HepG2 (cell line): ENCODE measurements at regions not wholly inside any gene's neighbourhood (a gene's known extent, or its start where the extent isn't known, plus 50 kb on each side); places are given as distances from the start of the nearest gene placed in this dataset.

Source experiments
- ATAC-seq: fragments of 200-7000 bp; cut with Tn5 transposase; 3 replicates; pipeline ENCODE4 v1.9.1; 2020; ENCODE audit warnings: mild to moderate bottlenecking, moderate library complexity
- BruUV-seq: library from RNA; stranded (reverse); fragments of 400-500 nt; replicated peaks from 2 replicates; lab custom pipeline; 2021; lab: Mats Ljungman, UMichigan
- CTCF ChIA-PET: fragments of 300-600 bp; formaldehyde crosslinking; extraction: SDS; loops from one replicate; lab custom pipeline; 2021; ENCODE audit warnings: low total read pairs, inconsistent platforms, low intra/inter-chr PET ratio; lab: Yijun Ruan, JAX
- POLR2A ChIA-PET: fragments of 350-600 bp; sonication (Branson Sonifier 250); formaldehyde crosslinking; loops from one replicate; lab custom pipeline; 2020; ENCODE audit warnings: antibody characterized with exemption, inconsistent platforms; lab: Yijun Ruan, JAX
- DNase-seq: peaks from one replicate; pipeline ENCODE4 v3.0.0-alpha.2; 2015; ENCODE audit warnings: low spot score
- FAIRE-seq: peaks from 3 replicates; lab custom pipeline; 2011; peaks lifted over from hg19 to GRCh38; lab: Jason Lieb, UNC
- H2AFZ ChIP-seq: one replicate; pipeline ENCODE4 v1.6.1; 2011; ENCODE audit warnings: low read length, inconsistent platforms
- H3K27ac ChIP-seq: fragments of 300-600 bp; 3 replicates; pipeline ENCODE4 v1.8.0; 2011; ENCODE audit warnings: mixed run types, mild to moderate bottlenecking, mixed read lengths, low read length, inconsistent platforms; ENCODE audit not compliant: insufficient read depth; ENCODE audit errors: extremely low read length
- H3K27me3 ChIP-seq, 2 experiments: fragments of 200-600 bp in 1 of 2; 2 replicates in 1 of 2; 3 replicates in 1 of 2; pipeline versions ENCODE4 v1.6.0 to v1.8.0; 2011; ENCODE audit warnings: low read length in 2 of 2, mild to moderate bottlenecking in 2 of 2, moderate library complexity in 2 of 2, inconsistent platforms in 1 of 2; ENCODE audit not compliant: insufficient read depth in 2 of 2, control insufficient read depth in 1 of 2
- H3K36me3 ChIP-seq, 2 experiments: fragments of 200-600 bp in 1 of 2; replicated peaks in 1 of 2; 2 replicates in 1 of 2; 3 replicates in 1 of 2; pipeline versions ENCODE4 v1.5.1 to v1.8.0; 2011; ENCODE audit warnings: low read length in 2 of 2, inconsistent platforms in 1 of 2; ENCODE audit not compliant: insufficient read depth in 2 of 2, control insufficient read depth in 1 of 2
- H3K4me1 ChIP-seq: 2 replicates; pipeline ENCODE4 v1.5.1; 2012; ENCODE audit warnings: low read length, inconsistent platforms; ENCODE audit not compliant: insufficient read depth
- H3K4me2 ChIP-seq: 2 replicates; pipeline ENCODE4 v1.6.0; 2011; ENCODE audit warnings: low read depth, low read length, inconsistent platforms
- H3K4me3 ChIP-seq, 3 experiments: fragments of 200-600 bp in 1 of 3; sonication (generic), shearing (Covaris generic) in 1 of 3; replicated peaks in 1 of 3; 2 replicates each; pipeline ENCODE4 v1.5.1; 2011 to 2016; ENCODE audit warnings: low read length in 3 of 3, inconsistent platforms in 2 of 3, low read depth in 2 of 3, mild to moderate bottlenecking in 2 of 3, control low read depth in 1 of 3, mixed read lengths in 1 of 3; ENCODE audit not compliant: insufficient read depth in 1 of 3
- H3K79me2 ChIP-seq: one replicate; pipeline ENCODE4 v1.6.1; 2011; ENCODE audit warnings: low read length, inconsistent platforms; ENCODE audit not compliant: insufficient read depth
- H3K9ac ChIP-seq: 2 replicates; pipeline ENCODE4 v1.6.0; 2011; ENCODE audit warnings: mild to moderate bottlenecking, low read depth, low read length, inconsistent platforms; ENCODE audit not compliant: insufficient read depth
- H3K9me3 ChIP-seq: 2 replicates; pipeline ENCODE4 v1.5.1; 2012; ENCODE audit warnings: mild to moderate bottlenecking, low read length
- H4K20me1 ChIP-seq: 2 replicates; pipeline ENCODE4 v1.6.0; 2011; ENCODE audit warnings: inconsistent platforms, mild to moderate bottlenecking, low read length, moderate library complexity; ENCODE audit not compliant: insufficient read depth
- BHLHE40 ChIP-seq: IDR thresholded peaks from 2 replicates; pipeline ENCODE4 v1.6.1; 2011; ENCODE audit warnings: low read length, improper control_type of control experiment
- CENPX ChIP-seq: sonication (generic); formaldehyde crosslinking; IDR thresholded peaks from 2 replicates; pipeline ENCODE4 v1.9.0; 2021; ENCODE audit warnings: mild to moderate bottlenecking, missing genetic modification reagents, moderate library complexity
- GZF1 ChIP-seq: sonication (generic); formaldehyde crosslinking; IDR thresholded peaks from 2 replicates; pipeline ENCODE4 v1.5.1; 2020; ENCODE audit warnings: mild to moderate bottlenecking, missing genetic modification reagents
- NFIC ChIP-seq: IDR thresholded peaks from 2 replicates; pipeline ENCODE4 v1.6.1; 2012; ENCODE audit warnings: mild to moderate bottlenecking, low read length, inconsistent platforms
- RNF2 ChIP-seq: fragments of 450-650 bp; conservative IDR thresholded peaks from 2 replicates; pipeline ENCODE4 v1.6.1; 2016; ENCODE audit warnings: low read depth
- SMARCE1 ChIP-seq: fragments of 450-650 bp; IDR thresholded peaks from 2 replicates; pipeline ENCODE4 v1.6.1; 2017; ENCODE audit warnings: borderline replicate concordance
- SP1 ChIP-seq, 2 experiments: fragments of 450-650 bp in 1 of 2; sonication (generic) in 1 of 2; formaldehyde crosslinking in 1 of 2; IDR thresholded peaks; 2 replicates each; pipeline versions ENCODE4 v1.4.0 to v1.6.1; 2016 to 2020; ENCODE audit warnings: missing genetic modification reagents in 1 of 2
- STAG1 ChIP-seq: sonication (generic); formaldehyde crosslinking; IDR thresholded peaks from 2 replicates; pipeline ENCODE4 v1.4.0; 2020; ENCODE audit warnings: missing genetic modification reagents
- YY1 ChIP-seq: IDR thresholded peaks from 2 replicates; pipeline ENCODE4 v1.6.1; 2011; ENCODE audit warnings: low read length, low read depth, moderate library complexity, mild to moderate bottlenecking; ENCODE audit not compliant: insufficient read depth, insufficient replicate concordance
- ZNF232 ChIP-seq: sonication (generic); formaldehyde crosslinking; IDR thresholded peaks from 2 replicates; pipeline ENCODE4 v1.4.0; 2020; ENCODE audit warnings: missing genetic modification reagents, borderline replicate concordance
- ZNF275 ChIP-seq: sonication (generic); formaldehyde crosslinking; IDR thresholded peaks from 2 replicates; pipeline ENCODE4 v1.8.0; 2022; ENCODE audit warnings: missing genetic modification reagents, mild to moderate bottlenecking, inconsistent platforms, borderline replicate concordance
- ZNF337 ChIP-seq: sonication (generic); formaldehyde crosslinking; IDR thresholded peaks from 2 replicates; pipeline ENCODE4 v1.5.1; 2020; ENCODE audit warnings: missing genetic modification reagents, low read depth, mild to moderate bottlenecking, borderline replicate concordance
- ZNF512 ChIP-seq: sonication (generic); formaldehyde crosslinking; IDR thresholded peaks from 2 replicates; pipeline ENCODE4 v1.4.0; 2020; ENCODE audit warnings: mild to moderate bottlenecking, missing genetic modification reagents
- ZNF629 ChIP-seq: sonication (generic); formaldehyde crosslinking; conservative IDR thresholded peaks from 2 replicates; pipeline ENCODE4 v1.5.0; 2020; ENCODE audit warnings: missing genetic modification reagents
- ZNF749 ChIP-seq: sonication (generic); formaldehyde crosslinking; IDR thresholded peaks from 2 replicates; pipeline ENCODE4 v1.8.0; 2022; ENCODE audit warnings: mild to moderate bottlenecking, missing genetic modification reagents, moderate library complexity, borderline replicate concordance
- ZSCAN9 ChIP-seq: IDR thresholded peaks from 2 replicates; pipeline ENCODE4 v1.6.1; 2016; ENCODE audit warnings: borderline replicate concordance
- WGBS: methylation state at CpG from one replicate; pipeline ENCODE4 v1.1.6; 2017; ENCODE audit warnings: low lambda C conversion rate; 5-methylcytosine and 5-hydroxymethylcytosine counted together
- in situ Hi-C: cut with HindIII; loops from 2 replicates; pipeline ENCODE4 v1.10.0; 2017; ENCODE audit warnings: low pct_unique_long_range_greater_than_20kb; ENCODE audit not compliant: extremely low pct_ligation_motif_present
- intact Hi-C: fragments of 100-400 bp; cut with micrococcal nuclease; formaldehyde crosslinking; loops from one replicate; pipeline ENCODE4 v1.10.0; 2022; ENCODE audit not compliant: unreplicated experiment
- TF ChIP-seq, protein P1 (sequence below): IDR thresholded peaks from 2 replicates; pipeline ENCODE4 v1.6.1; 2016; ENCODE audit warnings: mild to moderate bottlenecking, missing biosample characterization, missing genetic modification reagents
- TF ChIP-seq, protein P2 (sequence below): IDR thresholded peaks from 2 replicates; pipeline ENCODE4 v1.6.1; 2016; ENCODE audit warnings: low read depth, control low read depth
- TF ChIP-seq, protein P3 (sequence below): fragments of 450-650 bp; IDR thresholded peaks from 2 replicates; pipeline ENCODE4 v1.6.1; 2016

- TF ChIP-seq ZNF275 (CRISPR knock-in tag) = no peak
- TF ChIP-seq, all 625 proteins: peak for 0
Measured at GRCh38 chr3:19822805-19823204, 111.2 kb downstream of the EFHB start (continued).

DNA sequence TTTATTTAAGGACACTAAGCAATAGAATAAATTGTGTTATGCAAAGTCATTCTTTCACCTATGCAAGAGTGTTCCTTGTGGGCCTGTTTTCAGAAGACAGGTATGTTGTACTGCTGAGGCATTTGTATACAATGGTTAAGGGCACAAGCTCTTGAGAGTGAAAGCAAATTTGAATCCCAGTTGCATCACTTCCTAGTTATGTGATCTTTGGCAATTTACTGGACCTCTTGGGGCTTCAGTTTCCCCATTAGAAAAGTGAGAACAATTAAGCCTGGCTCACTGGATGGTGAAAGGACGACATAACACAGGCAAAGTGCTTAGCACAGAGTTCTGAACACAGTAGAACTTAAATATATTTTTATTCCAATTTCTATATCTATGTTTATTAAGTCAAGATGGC is 117.4 kb downstream of the EFHB start:
- Histone ChIP-seq H3K4me3 (no peak overlapping the region), H3K9ac (no peak overlapping the region), H3K4me2 (no peak overlapping the region), H3K36me3 (no peaks in the 10 kb centered on the region), H3K27ac (no peak overlapping the region), H4K20me1 (no peaks in the 10 kb centered on the region), H3K27me3 (no peaks in the 10 kb centered on the region), H2AFZ (no peak overlapping the region), H3K4me1 (no peaks in the 10 kb centered on the region), H3K9me3 (no peaks in the 10 kb centered on the region), H3K79me2 (no peaks in the 10 kb centered on the region)
- in situ Hi-C loops = no loop called here
- ATAC-seq (no peak), DNase-seq (no peak), FAIRE-seq (no peak)
- CTCF ChIA-PET = no interaction called here
- no TSS peak for BruUV-seq
- POLR2A ChIA-PET = no interaction called here
- intact Hi-C loops = no loop called here
- 0% methylated on average over 1 of the region's 1 CpG for WGBS
- TF ChIP-seq STAG1 (CRISPR knock-in tag) (no peak), BHLHE40 (no peak), SMARCE1 (no peak), ZNF512 (no peak), YY1 (no peak), ZNF337 (no peak), ZNF749 (CRISPR knock-in tag) (no peak), CENPX (CRISPR knock-in tag) (no peak), SP1 (IDR thresholded peaks at IDR 0.05) (no peak), SP1 (CRISPR knock-in tag; IDR thresholded peaks at IDR 0.05) (no peak), GZF1 (no peak), RNF2 (no peak), ZNF232 (no peak), ZSCAN9 (CRISPR knock-in tag) (no peak), NFIC (no peak), ZNF629 (CRISPR knock-in tag) (no peak)
- TF ChIP-seq, protein P1, sequence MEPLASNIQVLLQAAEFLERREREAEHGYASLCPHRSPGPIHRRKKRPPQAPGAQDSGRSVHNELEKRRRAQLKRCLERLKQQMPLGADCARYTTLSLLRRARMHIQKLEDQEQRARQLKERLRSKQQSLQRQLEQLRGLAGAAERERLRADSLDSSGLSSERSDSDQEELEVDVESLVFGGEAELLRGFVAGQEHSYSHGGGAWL = no peak
- TF ChIP-seq, protein P2, sequence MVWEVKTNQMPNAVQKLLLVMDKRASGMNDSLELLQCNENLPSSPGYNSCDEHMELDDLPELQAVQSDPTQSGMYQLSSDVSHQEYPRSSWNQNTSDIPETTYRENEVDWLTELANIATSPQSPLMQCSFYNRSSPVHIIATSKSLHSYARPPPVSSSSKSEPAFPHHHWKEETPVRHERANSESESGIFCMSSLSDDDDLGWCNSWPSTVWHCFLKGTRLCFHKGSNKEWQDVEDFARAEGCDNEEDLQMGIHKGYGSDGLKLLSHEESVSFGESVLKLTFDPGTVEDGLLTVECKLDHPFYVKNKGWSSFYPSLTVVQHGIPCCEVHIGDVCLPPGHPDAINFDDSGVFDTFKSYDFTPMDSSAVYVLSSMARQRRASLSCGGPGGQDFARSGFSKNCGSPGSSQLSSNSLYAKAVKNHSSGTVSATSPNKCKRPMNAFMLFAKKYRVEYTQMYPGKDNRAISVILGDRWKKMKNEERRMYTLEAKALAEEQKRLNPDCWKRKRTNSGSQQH = no peak
- TF ChIP-seq, protein P3, sequence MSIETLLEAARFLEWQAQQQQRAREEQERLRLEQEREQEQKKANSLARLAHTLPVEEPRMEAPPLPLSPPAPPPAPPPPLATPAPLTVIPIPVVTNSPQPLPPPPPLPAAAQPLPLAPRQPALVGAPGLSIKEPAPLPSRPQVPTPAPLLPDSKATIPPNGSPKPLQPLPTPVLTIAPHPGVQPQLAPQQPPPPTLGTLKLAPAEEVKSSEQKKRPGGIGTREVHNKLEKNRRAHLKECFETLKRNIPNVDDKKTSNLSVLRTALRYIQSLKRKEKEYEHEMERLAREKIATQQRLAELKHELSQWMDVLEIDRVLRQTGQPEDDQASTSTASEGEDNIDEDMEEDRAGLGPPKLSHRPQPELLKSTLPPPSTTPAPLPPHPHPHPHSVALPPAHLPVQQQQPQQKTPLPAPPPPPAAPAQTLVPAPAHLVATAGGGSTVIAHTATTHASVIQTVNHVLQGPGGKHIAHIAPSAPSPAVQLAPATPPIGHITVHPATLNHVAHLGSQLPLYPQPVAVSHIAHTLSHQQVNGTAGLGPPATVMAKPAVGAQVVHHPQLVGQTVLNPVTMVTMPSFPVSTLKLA = no peak
